ENCODE measurements at regions not wholly inside any gene's neighbourhood (a gene's known extent, or its start where the extent isn't known, plus 50 kb on each side); places are given as distances from the start of the nearest gene placed in this dataset.

DNA sequence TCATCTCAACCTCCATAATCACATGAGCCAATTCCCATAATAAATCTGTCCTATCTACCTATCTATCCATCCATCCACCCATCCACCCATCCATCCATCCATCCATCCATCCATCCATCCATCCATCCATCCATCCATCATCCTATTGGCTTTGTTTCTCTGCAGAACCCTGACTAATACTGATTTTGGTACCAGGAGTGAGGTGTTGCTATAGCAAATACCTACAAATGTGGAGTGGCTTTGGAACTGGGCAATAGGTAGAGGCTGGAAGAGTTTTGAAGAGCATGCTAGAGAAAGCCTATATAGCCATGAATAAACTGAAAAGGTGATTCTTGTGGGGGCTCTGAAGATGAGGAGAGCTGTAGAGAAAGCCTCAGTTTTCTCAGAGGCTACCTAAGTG is 88.7 kb upstream of the ANKRD28 start:
- TF ChIP-seq CTCF (IDR thresholded peaks at IDR 0.05), result no peak
- TF ChIP-seq POLR2AphosphoS5 (IDR thresholded peaks at IDR 0.05), result no peak
